Neural cell (in vitro differentiated cells): ENCODE measurements at regions not wholly inside any gene's neighbourhood (a gene's known extent, or its start where the extent isn't known, plus 50 kb on each side); places are given as distances from the start of the nearest gene placed in this dataset.
"Not testable (repeated sequence)": the region's sequence is repeated elsewhere in the genome, so short reads cannot be mapped to it uniquely, and the experiment has no call there.

Experiments
- H2AFZ ChIP-seq: fragments of 200-600, 300-800 bp; sonication (generic), shearing (Covaris generic); 2 replicates; pipeline ENCODE4 v1.6.0; 2014; ENCODE audit warnings: low read depth, mild to moderate bottlenecking, antibody characterized with exemption, low read length, moderate library complexity
- H3F3A ChIP-seq: fragments of 200-600 bp; shearing (Covaris generic); 2 replicates; pipeline ENCODE4 v1.6.1; 2016; ENCODE audit warnings: mild to moderate bottlenecking, moderate library complexity, mixed read lengths, antibody characterized with exemption, low read length; ENCODE audit not compliant: insufficient read depth, poor library complexity, severe bottlenecking
- H3K27ac ChIP-seq: fragments of 200-600, 300-800 bp; sonication (generic), shearing (Covaris generic); 2 replicates; pipeline ENCODE4 v1.5.1; 2014; ENCODE audit warnings: mild to moderate bottlenecking, low read length, moderate library complexity
- H3K27me3 ChIP-seq: fragments of 300-800, 200-600 bp; sonication (generic), shearing (Covaris generic); 2 replicates; pipeline ENCODE4 v1.6.0; 2014; ENCODE audit warnings: mild to moderate bottlenecking, low read depth, low read length, moderate library complexity; ENCODE audit not compliant: insufficient read depth
- H3K36me3 ChIP-seq: fragments of 300-800, 200-600 bp; sonication (generic), shearing (Covaris generic); 2 replicates; pipeline ENCODE4 v1.5.1; 2014; ENCODE audit warnings: mild to moderate bottlenecking, antibody characterized with exemption, low read length, moderate library complexity; ENCODE audit not compliant: insufficient read depth
- H3K4me2 ChIP-seq: fragments of 300-800, 200-600 bp; sonication (generic), shearing (Covaris generic); 2 replicates; pipeline ENCODE4 v1.6.0; 2014; ENCODE audit warnings: mild to moderate bottlenecking, low read length
- H3K4me3 ChIP-seq: fragments of 300-800, 200-600 bp; sonication (generic), shearing (Covaris generic); 2 replicates; pipeline ENCODE4 v1.5.1; 2014; ENCODE audit warnings: mild to moderate bottlenecking, low read length, moderate library complexity
- H3K79me2 ChIP-seq: fragments of 200-600 bp; shearing (Covaris generic); replicated peaks from 2 replicates; pipeline ENCODE4 v1.6.0; 2014; ENCODE audit warnings: mild to moderate bottlenecking, low read length, moderate library complexity; ENCODE audit not compliant: insufficient read depth
- H3K9ac ChIP-seq: fragments of 300-800, 200-600 bp; sonication (generic), shearing (Covaris generic); 2 replicates; pipeline ENCODE4 v1.6.1; 2016; ENCODE audit warnings: mild to moderate bottlenecking, low read length, mixed read lengths
- H3K9me2 ChIP-seq: fragments of 200-600 bp; shearing (Covaris generic); 2 replicates; pipeline ENCODE4 v1.6.1; 2016; ENCODE audit warnings: mild to moderate bottlenecking, low read length, mixed read lengths; ENCODE audit not compliant: insufficient read depth
- H3K9me3 ChIP-seq: fragments of 200-600, 300-800 bp; sonication (generic), shearing (Covaris generic); 2 replicates; pipeline ENCODE4 v1.6.1; 2016; ENCODE audit warnings: mild to moderate bottlenecking, mixed run types, low read length, moderate library complexity, mixed read lengths
- H4K20me1 ChIP-seq: fragments of 200-600 bp; shearing (Covaris generic); 2 replicates; pipeline ENCODE4 v1.6.1; 2016; ENCODE audit warnings: mild to moderate bottlenecking, mixed run types; ENCODE audit not compliant: insufficient read depth
- EP300 ChIP-seq: fragments of 450-650 bp; conservative IDR thresholded peaks from 2 replicates; pipeline ENCODE4 v1.6.1; 2014; ENCODE audit warnings: antibody characterized with exemption, mild to moderate bottlenecking, moderate library complexity; ENCODE audit not compliant: poor library complexity, severe bottlenecking
- EZH2 ChIP-seq: fragments of 200-600, 300-800 bp; shearing (Covaris generic), sonication (generic); IDR thresholded peaks from 2 replicates; pipeline ENCODE4 v1.6.1; 2014; ENCODE audit warnings: antibody characterized with exemption, low read length, borderline replicate concordance, mild to moderate bottlenecking; ENCODE audit not compliant: insufficient read depth, poor library complexity, severe bottlenecking
- MXI1 ChIP-seq: fragments of 450-650 bp; conservative IDR thresholded peaks from 2 replicates; pipeline ENCODE4 v1.6.1; 2014; ENCODE audit warnings: antibody characterized with exemption, mild to moderate bottlenecking; ENCODE audit not compliant: poor library complexity, severe bottlenecking
- POLR2AphosphoS5 ChIP-seq: IDR thresholded peaks from 2 replicates; pipeline ENCODE4 v1.6.1; 2012
- RAD21 ChIP-seq: fragments of 450-650 bp; conservative IDR thresholded peaks from 2 replicates; pipeline ENCODE4 v1.6.1; 2014; ENCODE audit warnings: antibody characterized with exemption, mild to moderate bottlenecking, moderate library complexity
- SMC3 ChIP-seq: fragments of 450-650 bp; conservative IDR thresholded peaks from 2 replicates; pipeline ENCODE4 v1.6.1; 2014; ENCODE audit warnings: antibody characterized with exemption, mild to moderate bottlenecking, moderate library complexity; ENCODE audit not compliant: poor library complexity
- TAF1 ChIP-seq: IDR thresholded peaks from 2 replicates; pipeline ENCODE4 v1.6.1; 2012; ENCODE audit warnings: low read depth
- TF ChIP-seq, protein P1 (sequence below): IDR thresholded peaks from 2 replicates; pipeline ENCODE4 v1.6.1; 2012; ENCODE audit warnings: borderline replicate concordance
- TF ChIP-seq, protein P2 (sequence below): fragments of 450-650 bp; IDR thresholded peaks from 2 replicates; pipeline ENCODE4 v1.5.1; 2014; ENCODE audit warnings: antibody characterized with exemption, mild to moderate bottlenecking, moderate library complexity; ENCODE audit not compliant: poor library complexity, severe bottlenecking

DNA sequence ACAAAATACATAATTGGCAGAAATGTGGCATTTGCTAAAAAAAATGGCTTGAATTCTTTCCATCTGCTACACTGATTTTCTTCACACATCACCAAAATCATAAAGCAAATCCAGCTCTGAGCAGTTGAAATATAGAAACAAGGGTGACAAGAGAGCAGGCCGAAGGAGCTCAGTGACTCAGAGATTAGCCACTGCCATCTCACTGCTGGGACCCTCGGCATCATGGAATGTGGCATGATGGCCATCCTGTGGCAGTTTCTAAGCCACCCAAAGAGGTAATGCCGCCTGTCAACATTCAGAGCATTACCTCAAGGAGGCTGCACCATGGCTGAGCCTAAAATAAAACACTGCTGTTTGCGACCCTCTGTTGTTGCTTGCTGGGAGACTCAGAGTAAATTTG lies 80.5 kb upstream of the OSBPL11 start (continued):
- TF ChIP-seq, protein P1, sequence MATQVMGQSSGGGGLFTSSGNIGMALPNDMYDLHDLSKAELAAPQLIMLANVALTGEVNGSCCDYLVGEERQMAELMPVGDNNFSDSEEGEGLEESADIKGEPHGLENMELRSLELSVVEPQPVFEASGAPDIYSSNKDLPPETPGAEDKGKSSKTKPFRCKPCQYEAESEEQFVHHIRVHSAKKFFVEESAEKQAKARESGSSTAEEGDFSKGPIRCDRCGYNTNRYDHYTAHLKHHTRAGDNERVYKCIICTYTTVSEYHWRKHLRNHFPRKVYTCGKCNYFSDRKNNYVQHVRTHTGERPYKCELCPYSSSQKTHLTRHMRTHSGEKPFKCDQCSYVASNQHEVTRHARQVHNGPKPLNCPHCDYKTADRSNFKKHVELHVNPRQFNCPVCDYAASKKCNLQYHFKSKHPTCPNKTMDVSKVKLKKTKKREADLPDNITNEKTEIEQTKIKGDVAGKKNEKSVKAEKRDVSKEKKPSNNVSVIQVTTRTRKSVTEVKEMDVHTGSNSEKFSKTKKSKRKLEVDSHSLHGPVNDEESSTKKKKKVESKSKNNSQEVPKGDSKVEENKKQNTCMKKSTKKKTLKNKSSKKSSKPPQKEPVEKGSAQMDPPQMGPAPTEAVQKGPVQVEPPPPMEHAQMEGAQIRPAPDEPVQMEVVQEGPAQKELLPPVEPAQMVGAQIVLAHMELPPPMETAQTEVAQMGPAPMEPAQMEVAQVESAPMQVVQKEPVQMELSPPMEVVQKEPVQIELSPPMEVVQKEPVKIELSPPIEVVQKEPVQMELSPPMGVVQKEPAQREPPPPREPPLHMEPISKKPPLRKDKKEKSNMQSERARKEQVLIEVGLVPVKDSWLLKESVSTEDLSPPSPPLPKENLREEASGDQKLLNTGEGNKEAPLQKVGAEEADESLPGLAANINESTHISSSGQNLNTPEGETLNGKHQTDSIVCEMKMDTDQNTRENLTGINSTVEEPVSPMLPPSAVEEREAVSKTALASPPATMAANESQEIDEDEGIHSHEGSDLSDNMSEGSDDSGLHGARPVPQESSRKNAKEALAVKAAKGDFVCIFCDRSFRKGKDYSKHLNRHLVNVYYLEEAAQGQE, result no peak

DNA sequence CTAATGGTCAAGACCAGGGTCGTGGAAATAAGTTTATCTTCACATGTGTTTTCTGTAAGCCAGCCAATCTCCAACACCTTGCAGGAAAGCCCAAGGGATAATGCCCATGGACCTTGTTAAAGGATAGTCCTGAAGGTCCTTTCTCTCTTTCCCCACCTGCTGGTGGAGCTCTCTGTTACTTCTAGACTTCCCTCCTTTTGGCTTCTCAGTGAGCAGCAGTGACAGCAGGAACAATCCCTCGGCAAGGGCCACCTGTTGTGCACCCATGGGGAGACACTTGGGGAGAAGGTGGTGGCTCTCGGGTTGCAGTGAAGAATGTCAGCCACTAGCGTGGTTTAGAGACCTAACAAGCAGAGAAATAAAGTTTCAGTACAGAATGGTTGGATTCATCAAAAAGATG lies 84.0 kb upstream of the OSBPL11 start:
- H3F3A ChIP-seq, result no peaks in the 10 kb centered on the region
- TF ChIP-seq EZH2 (no peak), RAD21 (no peak), SMC3 (no peak), TAF1 (no peak), MXI1 (no peak), POLR2AphosphoS5 (no peak), EP300 (no peak)
- TF ChIP-seq, protein P2, sequence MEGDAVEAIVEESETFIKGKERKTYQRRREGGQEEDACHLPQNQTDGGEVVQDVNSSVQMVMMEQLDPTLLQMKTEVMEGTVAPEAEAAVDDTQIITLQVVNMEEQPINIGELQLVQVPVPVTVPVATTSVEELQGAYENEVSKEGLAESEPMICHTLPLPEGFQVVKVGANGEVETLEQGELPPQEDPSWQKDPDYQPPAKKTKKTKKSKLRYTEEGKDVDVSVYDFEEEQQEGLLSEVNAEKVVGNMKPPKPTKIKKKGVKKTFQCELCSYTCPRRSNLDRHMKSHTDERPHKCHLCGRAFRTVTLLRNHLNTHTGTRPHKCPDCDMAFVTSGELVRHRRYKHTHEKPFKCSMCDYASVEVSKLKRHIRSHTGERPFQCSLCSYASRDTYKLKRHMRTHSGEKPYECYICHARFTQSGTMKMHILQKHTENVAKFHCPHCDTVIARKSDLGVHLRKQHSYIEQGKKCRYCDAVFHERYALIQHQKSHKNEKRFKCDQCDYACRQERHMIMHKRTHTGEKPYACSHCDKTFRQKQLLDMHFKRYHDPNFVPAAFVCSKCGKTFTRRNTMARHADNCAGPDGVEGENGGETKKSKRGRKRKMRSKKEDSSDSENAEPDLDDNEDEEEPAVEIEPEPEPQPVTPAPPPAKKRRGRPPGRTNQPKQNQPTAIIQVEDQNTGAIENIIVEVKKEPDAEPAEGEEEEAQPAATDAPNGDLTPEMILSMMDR, result no peak

DNA sequence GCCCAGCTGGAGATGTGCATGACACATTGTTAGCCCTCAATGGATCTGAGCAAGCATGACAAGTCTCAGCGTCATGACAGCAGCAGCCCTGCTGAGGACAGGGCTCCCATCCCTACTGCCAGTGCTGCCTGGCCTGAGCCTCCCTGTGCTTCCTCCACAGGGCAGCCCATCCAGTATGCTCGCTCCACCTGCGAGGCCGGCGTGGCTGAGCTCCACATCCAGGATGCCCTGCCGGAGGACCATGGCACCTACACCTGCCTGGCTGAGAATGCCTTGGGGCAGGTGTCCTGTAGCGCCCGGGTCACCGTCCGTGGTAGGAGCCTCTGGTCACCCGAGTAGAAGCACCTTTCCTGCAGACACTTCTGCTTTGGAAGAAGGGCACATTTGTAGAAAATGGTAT lies 85.8 kb upstream of the OSBPL11 start:
- no peaks in the 10 kb centered on the region for H3K9me3 ChIP-seq
- TF ChIP-seq POLR2AphosphoS5 (no peak), RAD21 (no peak), SMC3 (no peak), EP300 (no peak)
- H3K4me3 ChIP-seq, result no peak overlapping the region
- no peaks in the 10 kb centered on the region for H4K20me1 ChIP-seq
- H3K36me3 ChIP-seq, result no peaks in the 10 kb centered on the region
- H2AFZ ChIP-seq, result no peak overlapping the region
- H3K9ac ChIP-seq, result no peak overlapping the region
- H3K27ac ChIP-seq, result no peak overlapping the region
- H3K79me2 ChIP-seq, result no peaks in the 10 kb centered on the region
- no peaks in the 10 kb centered on the region for H3K9me2 ChIP-seq
- no peaks in the 10 kb centered on the region for H3K27me3 ChIP-seq
- H3K4me2 ChIP-seq, result no peak overlapping the region
- H3F3A ChIP-seq, result no peaks in the 10 kb centered on the region

More for the DNA sequence above, 84.0 kb upstream of the OSBPL11 start:
- Histone ChIP-seq H3K4me2 (no peak overlapping the region), H3K79me2 (no peaks in the 10 kb centered on the region), H3K9me3 (no peaks in the 10 kb centered on the region), H2AFZ (no peak overlapping the region), H4K20me1 (no peaks in the 10 kb centered on the region), H3K9ac (no peak overlapping the region), H3K9me2 (no peaks in the 10 kb centered on the region), H3K4me3 (no peak overlapping the region), H3K27me3 (no peaks in the 10 kb centered on the region), H3K36me3 (no peaks in the 10 kb centered on the region), H3K27ac (no peak overlapping the region)

DNA sequence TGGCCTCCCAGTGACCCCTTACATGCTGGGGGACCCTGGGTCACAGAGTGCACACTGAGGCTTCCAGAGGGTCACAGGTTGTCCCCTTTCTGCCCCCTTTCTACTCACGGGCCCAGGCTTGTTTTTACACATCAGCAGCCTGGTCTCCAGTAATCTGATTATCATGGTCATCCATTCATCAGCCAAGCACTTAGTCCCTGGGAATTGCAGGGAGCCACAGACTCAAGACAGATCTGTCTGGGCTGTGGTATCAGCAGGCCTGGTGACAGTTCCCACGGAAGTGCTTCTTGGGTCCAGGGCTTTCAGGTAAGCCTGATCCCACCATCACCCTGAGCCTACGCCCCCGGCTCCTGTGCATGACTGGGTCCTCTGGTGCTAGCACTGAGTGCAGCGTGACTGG lies 86.6 kb upstream of the OSBPL11 start:
- not testable (repeated sequence) for H3K9ac ChIP-seq, H4K20me1 ChIP-seq, H3K36me3 ChIP-seq, H3K4me2 ChIP-seq, H3K9me2 ChIP-seq, H3K79me2 ChIP-seq, H3F3A ChIP-seq, H3K9me3 ChIP-seq, H3K27me3 ChIP-seq, H3K4me3 ChIP-seq, H2AFZ ChIP-seq, H3K27ac ChIP-seq

DNA sequence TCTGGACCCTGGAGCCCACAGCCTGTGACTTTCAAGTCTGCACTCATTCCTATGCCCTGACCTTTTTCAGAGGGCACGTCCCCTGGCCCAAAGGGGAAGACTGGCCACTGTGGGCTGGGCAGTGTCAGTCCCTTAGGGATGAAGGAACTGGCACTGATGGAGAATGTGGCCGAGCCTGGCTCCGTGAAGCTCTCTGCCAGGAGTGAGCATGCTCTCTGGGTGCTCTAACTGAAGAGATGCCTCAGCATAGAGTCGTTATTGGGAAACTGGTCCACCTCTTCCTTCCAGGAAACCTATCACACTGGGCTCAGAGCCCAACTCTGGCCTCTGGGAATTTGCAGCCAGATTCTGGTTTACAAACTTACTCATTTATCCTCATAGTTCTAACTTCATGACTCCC lies 87.3 kb upstream of the OSBPL11 start:
- not testable (repeated sequence) for H3K27me3 ChIP-seq, H2AFZ ChIP-seq, H3K4me2 ChIP-seq, H3K9me3 ChIP-seq, H3F3A ChIP-seq, H3K36me3 ChIP-seq, H3K9me2 ChIP-seq, H4K20me1 ChIP-seq, H3K79me2 ChIP-seq, H3K9ac ChIP-seq, H3K4me3 ChIP-seq, H3K27ac ChIP-seq
